Fibroblast of skin of right biceps (primary cell): ENCODE measurements at regions not wholly inside any gene's neighbourhood (a gene's known extent, or its start where the extent isn't known, plus 50 kb on each side); places are given as distances from the start of the nearest gene placed in this dataset.
A peak's percentile ranks its signal among the peaks of the same experiment; 100 is the strongest.
"Not testable (repeated sequence)": the region's sequence is repeated elsewhere in the genome, so short reads cannot be mapped to it uniquely, and the experiment has no call there.

ENCODE experiments used
- DNase-seq: peaks from one replicate; pipeline ENCODE4 v3.0.0-alpha.2; 2013

GRCh38 chr17:56694825-56695224 lies 101.3 kb downstream of the NOG start:
- DNase-seq, result peak; percentile 91

DNA sequence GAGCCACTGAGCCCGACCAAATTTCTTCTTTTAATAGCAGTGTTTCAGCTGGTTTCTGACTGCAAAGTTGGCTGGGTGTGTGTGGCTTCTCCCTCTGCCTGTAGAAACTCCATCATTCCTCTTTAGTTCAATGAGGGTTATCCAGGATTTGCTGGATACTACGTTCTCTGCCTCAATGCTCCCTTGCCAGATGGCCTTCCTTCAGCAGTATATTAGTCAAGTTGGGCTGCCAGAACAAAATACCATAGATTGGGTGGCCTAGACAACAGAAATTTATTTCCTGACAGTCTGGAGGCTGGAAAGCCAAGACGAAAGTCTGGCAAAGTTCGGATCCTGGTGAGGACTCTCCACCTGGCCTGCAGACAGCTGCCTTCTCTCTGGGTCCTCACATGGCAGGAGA lies 103.7 kb downstream of the NOG start:
- DNase-seq, result peak; percentile 23

- DNase-seq, result peak; percentile 100
These were observed 105.8 kb downstream of the NOG start for GRCh38 chr17:56699186-56699894.

GRCh38 chr17:56700919-56701420 lies 107.5 kb downstream of the NOG start:
- DNase-seq, result peak; percentile 69

- peak; percentile 94 for DNase-seq
These were observed 114.1 kb downstream of the NOG start for GRCh38 chr17:56707312-56708219.

GRCh38 chr17:56708220-56708558 lies 114.7 kb downstream of the NOG start:
- peak; percentile 84 for DNase-seq

GRCh38 chr17:56708670-56709410 lies 115.3 kb downstream of the NOG start:
- DNase-seq, result no peak

DNA sequence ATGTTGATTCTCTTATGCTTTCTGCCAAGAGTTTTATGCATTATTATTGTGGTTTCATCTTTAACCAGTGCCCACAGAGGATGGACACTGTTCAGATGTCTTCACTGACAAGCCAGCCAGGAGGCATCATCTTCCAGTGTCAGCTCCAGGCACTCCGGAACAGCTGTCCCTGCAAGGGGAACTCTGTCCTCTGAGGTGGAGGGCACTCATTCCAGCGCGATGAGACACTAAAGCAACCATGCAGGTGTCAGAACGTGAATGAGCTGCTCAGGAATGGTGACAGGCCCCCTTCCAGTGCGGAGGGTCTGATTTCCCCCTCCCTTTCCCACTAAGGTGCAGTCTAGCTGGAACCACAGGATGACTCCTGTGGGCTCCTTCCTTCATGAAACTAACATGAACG lies 117.5 kb downstream of the NOG start:
- DNase-seq, result peak; percentile 17

GRCh38 chr17:56715613-56716357 lies 117.9 kb downstream of the C17orf67 start:
- peak; percentile 78 for DNase-seq

DNA sequence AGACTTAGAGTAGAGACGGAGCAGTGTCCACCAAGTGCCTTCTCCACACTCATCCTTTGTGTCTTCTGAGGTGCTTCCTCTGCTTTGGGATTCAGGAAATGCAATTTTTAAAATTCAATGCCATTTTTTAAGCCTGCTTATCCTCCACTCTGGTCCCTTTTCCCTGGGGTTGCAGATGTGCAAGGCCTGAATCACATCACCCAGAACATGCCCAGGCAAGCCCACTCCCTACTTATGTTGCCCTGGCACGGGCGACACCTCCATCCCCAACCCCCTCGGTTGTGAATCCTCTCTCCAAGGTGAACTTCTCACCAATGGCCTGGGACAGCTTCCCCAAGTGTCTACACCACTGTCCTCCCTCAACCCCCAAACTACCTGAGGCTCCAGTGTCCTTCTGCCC lies 116.2 kb downstream of the C17orf67 start:
- no peak for DNase-seq

- no peak for DNase-seq
These were observed 115.2 kb downstream of the C17orf67 start for GRCh38 chr17:56718515-56718914.

DNA sequence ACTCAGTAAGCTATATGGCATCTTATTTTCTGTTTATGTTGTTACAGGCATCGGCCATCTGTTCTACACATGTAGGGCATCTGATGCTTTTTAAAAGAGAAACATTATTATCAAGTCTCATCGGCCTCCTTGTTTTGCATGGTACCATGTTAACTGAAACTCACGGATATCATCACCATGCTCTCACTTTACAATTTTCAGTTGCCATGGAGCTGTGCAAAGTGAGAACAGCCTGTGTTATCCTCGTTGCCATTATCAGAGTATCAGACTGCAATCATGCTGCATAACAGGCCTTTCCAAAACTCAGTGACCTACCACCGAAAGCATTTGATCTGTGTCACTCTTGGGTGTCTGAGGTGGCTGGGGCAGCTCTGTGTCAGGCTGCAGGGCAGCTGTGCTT lies 110.3 kb downstream of the C17orf67 start:
- DNase-seq, result no peak

DNA sequence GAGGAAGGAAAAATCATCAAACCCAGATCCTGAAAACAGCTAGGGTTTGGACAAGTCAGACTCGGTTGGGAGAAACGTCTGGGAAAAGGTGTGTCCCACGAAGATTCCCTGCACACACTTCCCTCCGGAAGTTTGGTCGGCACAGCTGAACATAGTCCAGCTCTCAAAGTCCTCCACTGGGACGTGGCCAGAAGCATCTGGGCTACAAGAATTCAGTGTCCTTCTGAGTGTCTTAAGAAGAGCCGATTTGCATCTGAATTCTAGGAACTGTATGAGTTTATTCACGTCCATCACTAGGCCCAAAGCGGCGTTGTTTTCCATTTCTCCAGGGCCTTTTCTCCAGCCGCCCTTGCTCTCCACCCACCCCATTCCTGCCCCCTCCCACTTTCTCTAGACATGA lies 109.1 kb downstream of the C17orf67 start:
- no peak for DNase-seq

GRCh38 chr17:56725144-56725543 lies 108.6 kb downstream of the C17orf67 start:
- DNase-seq, result no peak

GRCh38 chr17:56727876-56728617 lies 105.7 kb downstream of the C17orf67 start:
- peak; percentile 18 for DNase-seq

DNA sequence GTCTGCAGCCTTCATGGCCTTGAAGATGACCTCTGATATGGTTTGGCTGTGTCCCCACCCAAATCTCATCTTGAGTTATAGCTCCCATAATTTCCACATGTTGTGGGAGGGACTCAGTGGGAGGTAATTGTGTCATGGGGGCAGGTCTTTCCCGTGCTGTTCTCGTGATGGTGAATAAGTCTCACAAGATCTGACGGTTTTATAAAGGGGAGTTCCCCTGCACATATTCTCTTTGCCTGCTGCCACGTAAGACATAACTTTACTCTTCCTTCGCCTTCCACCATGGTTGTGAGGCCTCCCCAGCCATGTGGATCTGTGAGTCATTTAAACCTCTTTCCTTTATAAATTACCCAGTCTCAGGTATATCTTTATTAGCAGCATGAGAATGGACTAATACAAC lies 102.6 kb downstream of the C17orf67 start:
- DNase-seq, result not testable (repeated sequence)

- DNase-seq, result no peak
These were observed 99.9 kb downstream of the C17orf67 start for GRCh38 chr17:56733833-56734232.

DNA sequence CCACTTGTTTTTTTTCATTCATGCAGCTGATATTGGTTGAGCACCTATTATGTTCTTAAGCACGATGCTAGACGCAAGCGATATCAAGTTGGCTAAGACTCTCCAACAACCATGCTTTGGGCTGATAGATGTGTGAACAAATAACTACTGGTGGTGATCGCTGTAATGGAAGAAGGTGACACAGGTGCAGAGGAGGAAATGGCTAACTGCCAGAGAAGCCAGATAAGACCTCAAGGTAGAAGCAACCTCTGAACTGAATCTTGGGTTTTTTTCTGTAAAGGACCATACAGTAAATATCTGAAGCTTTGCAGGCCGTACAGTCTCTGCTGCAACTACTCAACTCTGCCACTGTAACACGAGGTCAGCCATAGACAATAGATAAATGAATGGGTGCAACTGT lies 97.9 kb downstream of the C17orf67 start:
- no peak for DNase-seq

DNA sequence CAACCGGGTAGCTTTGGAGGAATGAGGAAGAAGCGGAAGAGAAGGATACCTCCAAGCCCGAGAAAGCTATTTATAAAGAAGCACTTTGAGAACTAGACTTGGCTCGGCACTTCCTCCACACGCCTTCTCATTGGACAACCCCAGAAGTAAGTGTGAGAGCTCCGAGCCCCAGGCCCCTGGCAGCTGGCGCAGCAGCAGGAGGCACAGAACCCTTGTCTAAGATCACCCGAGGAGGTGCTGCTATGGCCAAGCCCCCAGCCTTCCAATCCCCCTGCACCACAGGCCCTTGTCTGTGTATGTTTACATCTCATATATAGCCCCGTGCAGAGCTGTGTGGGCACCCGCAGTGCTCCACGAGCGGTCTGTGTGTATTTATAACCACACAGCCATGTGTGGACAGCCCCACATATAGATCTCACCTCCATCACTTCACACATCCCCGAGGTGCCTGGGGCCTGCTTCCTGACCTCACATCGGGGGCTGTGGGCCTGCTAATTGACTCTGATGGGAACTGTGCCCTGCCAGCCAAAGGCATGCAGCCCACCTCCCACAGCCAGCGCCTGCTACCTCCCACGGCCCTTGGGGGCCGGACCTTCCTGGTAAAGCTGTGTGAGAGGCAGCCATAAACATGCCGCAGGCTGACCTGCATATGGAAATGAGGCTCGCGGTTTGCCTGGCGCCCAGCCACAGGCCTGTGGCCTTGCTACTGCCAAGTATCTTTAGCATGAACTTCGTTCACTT lies 96.1 kb downstream of the C17orf67 start:
- peak; percentile 68 for DNase-seq

GRCh38 chr17:56739376-56739775 lies 94.3 kb downstream of the C17orf67 start:
- DNase-seq, result peak; percentile 57

DNA sequence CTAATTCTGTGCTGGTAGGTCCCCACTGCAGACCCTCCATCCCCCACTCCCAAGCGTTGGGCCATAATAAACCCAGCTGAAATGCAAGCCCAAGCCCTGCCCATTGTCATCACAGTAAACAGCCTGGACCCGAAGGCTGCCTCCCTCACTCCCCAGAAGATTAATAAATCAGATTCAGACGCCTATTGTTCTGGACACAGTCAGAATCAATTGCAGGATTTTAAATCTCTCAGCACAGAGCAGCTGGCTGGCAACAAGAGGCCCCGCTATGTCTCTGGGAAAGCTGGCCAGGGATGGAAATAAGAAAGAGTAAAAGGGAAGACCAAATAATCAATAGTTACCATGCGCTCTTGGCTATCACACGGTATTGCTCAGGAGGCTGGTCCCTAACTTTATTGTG lies 93.9 kb downstream of the C17orf67 start:
- no peak for DNase-seq
